ENCODE measurements at regions not wholly inside any gene's neighbourhood (a gene's known extent, or its start where the extent isn't known, plus 50 kb on each side); places are given as distances from the start of the nearest gene placed in this dataset.

DNA sequence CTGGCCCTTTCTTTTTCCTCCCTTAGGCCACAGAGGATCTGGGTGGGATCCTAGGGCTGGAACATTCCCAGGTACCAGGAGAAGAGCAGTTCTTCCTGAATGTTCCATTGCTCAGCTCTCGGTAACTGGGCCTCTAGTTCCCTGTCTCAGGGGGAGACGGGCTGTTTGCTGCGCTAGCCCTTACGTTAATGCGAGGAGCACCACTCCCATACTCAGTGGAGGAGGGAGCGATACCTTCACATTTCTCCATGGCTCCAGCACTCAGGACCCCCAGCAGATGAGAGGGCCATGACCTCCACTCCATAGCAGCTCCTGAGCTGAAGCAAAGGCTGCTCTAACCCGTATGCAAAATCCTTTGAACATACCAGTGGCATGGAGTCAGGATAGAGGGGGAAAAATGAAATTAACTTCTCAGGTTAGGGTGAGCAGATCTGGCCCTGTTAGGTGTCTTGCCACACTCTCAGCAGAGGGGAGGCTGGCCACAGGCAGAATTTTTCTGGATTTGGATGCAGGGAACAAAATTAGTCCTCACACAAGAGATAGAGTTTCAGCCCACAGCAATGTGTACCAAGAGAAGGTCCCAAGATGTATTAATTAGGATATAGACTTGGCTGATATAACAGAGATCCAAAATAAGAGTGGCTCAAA lies 206.7 kb downstream of the ZFP36L2 start:
- TF ChIP-seq, protein P1, sequence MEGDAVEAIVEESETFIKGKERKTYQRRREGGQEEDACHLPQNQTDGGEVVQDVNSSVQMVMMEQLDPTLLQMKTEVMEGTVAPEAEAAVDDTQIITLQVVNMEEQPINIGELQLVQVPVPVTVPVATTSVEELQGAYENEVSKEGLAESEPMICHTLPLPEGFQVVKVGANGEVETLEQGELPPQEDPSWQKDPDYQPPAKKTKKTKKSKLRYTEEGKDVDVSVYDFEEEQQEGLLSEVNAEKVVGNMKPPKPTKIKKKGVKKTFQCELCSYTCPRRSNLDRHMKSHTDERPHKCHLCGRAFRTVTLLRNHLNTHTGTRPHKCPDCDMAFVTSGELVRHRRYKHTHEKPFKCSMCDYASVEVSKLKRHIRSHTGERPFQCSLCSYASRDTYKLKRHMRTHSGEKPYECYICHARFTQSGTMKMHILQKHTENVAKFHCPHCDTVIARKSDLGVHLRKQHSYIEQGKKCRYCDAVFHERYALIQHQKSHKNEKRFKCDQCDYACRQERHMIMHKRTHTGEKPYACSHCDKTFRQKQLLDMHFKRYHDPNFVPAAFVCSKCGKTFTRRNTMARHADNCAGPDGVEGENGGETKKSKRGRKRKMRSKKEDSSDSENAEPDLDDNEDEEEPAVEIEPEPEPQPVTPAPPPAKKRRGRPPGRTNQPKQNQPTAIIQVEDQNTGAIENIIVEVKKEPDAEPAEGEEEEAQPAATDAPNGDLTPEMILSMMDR (conservative IDR thresholded peaks at IDR 0.05; ENCODE audit: low read depth in 2 of 2), result no peak
- TF ChIP-seq POLR2AphosphoS5 (IDR thresholded peaks at IDR 0.05; ENCODE audit: low read depth), result no peak
- no peak for TF ChIP-seq EZH2 (IDR thresholded peaks at IDR 0.05; ENCODE audit: low read depth, unreplicated experiment)
- TF ChIP-seq, protein P2, sequence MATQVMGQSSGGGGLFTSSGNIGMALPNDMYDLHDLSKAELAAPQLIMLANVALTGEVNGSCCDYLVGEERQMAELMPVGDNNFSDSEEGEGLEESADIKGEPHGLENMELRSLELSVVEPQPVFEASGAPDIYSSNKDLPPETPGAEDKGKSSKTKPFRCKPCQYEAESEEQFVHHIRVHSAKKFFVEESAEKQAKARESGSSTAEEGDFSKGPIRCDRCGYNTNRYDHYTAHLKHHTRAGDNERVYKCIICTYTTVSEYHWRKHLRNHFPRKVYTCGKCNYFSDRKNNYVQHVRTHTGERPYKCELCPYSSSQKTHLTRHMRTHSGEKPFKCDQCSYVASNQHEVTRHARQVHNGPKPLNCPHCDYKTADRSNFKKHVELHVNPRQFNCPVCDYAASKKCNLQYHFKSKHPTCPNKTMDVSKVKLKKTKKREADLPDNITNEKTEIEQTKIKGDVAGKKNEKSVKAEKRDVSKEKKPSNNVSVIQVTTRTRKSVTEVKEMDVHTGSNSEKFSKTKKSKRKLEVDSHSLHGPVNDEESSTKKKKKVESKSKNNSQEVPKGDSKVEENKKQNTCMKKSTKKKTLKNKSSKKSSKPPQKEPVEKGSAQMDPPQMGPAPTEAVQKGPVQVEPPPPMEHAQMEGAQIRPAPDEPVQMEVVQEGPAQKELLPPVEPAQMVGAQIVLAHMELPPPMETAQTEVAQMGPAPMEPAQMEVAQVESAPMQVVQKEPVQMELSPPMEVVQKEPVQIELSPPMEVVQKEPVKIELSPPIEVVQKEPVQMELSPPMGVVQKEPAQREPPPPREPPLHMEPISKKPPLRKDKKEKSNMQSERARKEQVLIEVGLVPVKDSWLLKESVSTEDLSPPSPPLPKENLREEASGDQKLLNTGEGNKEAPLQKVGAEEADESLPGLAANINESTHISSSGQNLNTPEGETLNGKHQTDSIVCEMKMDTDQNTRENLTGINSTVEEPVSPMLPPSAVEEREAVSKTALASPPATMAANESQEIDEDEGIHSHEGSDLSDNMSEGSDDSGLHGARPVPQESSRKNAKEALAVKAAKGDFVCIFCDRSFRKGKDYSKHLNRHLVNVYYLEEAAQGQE (IDR thresholded peaks at IDR 0.05; ENCODE audit: unreplicated experiment), result no peak
- TF ChIP-seq EZH2phosphoT487 (IDR thresholded peaks at IDR 0.05; ENCODE audit: unreplicated experiment), result no peak
- no peak for TF ChIP-seq CREB1 (CRISPR knock-in tag; IDR thresholded peaks at IDR 0.05; ENCODE audit: low read depth)

Data from GM23338 (cell line).